ENCODE measurements at regions not wholly inside any gene's neighbourhood (a gene's known extent, or its start where the extent isn't known, plus 50 kb on each side); places are given as distances from the start of the nearest gene placed in this dataset.

- TF ChIP-seq CTCF (IDR thresholded peaks at IDR 0.05): no peak
- TF ChIP-seq ZFX (IDR thresholded peaks at IDR 0.05; ENCODE audit: borderline replicate concordance): no peak
Measured at GRCh38 chr13:18993884-18994660, 187.6 kb downstream of the TUBA3C start.

Measured in 22Rv1 (cell line).